A673 (cell line): ENCODE measurements at regions not wholly inside any gene's neighbourhood (a gene's known extent, or its start where the extent isn't known, plus 50 kb on each side); places are given as distances from the start of the nearest gene placed in this dataset.

Source experiments
- EZH2 ChIP-seq: fragments of 200-600 bp; sonication (generic); IDR thresholded peaks from 2 replicates; pipeline ENCODE4 v1.6.1; 2017; ENCODE audit warnings: borderline replicate concordance, low read depth, mild to moderate bottlenecking, mixed read lengths, antibody characterized with exemption, low read length; ENCODE audit not compliant: poor library complexity, severe bottlenecking
- TF ChIP-seq, protein P1 (sequence below): fragments of 300-800, 200-600 bp; sonication (generic); conservative IDR thresholded peaks from 2 replicates; pipeline ENCODE4 v1.5.1; 2017; ENCODE audit warnings: low read depth, mild to moderate bottlenecking, antibody characterized with exemption, low read length, moderate library complexity, mixed read lengths

- TF ChIP-seq, protein P1, sequence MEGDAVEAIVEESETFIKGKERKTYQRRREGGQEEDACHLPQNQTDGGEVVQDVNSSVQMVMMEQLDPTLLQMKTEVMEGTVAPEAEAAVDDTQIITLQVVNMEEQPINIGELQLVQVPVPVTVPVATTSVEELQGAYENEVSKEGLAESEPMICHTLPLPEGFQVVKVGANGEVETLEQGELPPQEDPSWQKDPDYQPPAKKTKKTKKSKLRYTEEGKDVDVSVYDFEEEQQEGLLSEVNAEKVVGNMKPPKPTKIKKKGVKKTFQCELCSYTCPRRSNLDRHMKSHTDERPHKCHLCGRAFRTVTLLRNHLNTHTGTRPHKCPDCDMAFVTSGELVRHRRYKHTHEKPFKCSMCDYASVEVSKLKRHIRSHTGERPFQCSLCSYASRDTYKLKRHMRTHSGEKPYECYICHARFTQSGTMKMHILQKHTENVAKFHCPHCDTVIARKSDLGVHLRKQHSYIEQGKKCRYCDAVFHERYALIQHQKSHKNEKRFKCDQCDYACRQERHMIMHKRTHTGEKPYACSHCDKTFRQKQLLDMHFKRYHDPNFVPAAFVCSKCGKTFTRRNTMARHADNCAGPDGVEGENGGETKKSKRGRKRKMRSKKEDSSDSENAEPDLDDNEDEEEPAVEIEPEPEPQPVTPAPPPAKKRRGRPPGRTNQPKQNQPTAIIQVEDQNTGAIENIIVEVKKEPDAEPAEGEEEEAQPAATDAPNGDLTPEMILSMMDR: no peak
- no peak for TF ChIP-seq EZH2
These were observed 904.2 kb downstream of the KCNT2 start for GRCh38 chr1:195704028-195704427.
